ENCODE measurements at regions not wholly inside any gene's neighbourhood (a gene's known extent, or its start where the extent isn't known, plus 50 kb on each side); places are given as distances from the start of the nearest gene placed in this dataset.

GRCh38 chr10:107930037-107930436, 765.5 kb upstream of the SORCS1 start:
- Histone ChIP-seq H3K4me2 (ENCODE audit: low read length) (no peak overlapping the region), H3K4me1 (ENCODE audit: insufficient read depth, low read length) (no peaks in the 10 kb centered on the region), H2AFZ (ENCODE audit: low read length) (no peak overlapping the region), H3F3A (ENCODE audit: low read length, unreplicated experiment) (no peaks in the 10 kb centered on the region), H3K9ac (ENCODE audit: low read length) (no peak overlapping the region), H3K27me3 (ENCODE audit: low read length) (no peaks in the 10 kb centered on the region), H3K4me3 (ENCODE audit: low read length) (no peak overlapping the region), H3K79me2 (ENCODE audit: low read length) (no peaks in the 10 kb centered on the region), H3K36me3 (ENCODE audit: low read depth, low read length) (no peaks in the 10 kb centered on the region), H4K20me1 (ENCODE audit: low read length) (no peaks in the 10 kb centered on the region), H3K9me2 (replicated peaks; ENCODE audit: low read length) (no peaks in the 10 kb centered on the region), H3K9me3 (ENCODE audit: low read length) (no peaks in the 10 kb centered on the region), H3K27ac (ENCODE audit: low read length) (no peak overlapping the region)
- TF ChIP-seq CTCF (conservative IDR thresholded peaks at IDR 0.05; ENCODE audit: low read depth, low read length) = no peak
- no peak for TF ChIP-seq EZH2 (IDR thresholded peaks at IDR 0.05; ENCODE audit: low read length, unreplicated experiment)
- no peak for TF ChIP-seq EZH2phosphoT487 (IDR thresholded peaks at IDR 0.05; ENCODE audit: borderline replicate concordance, low read length)
- ATAC-seq (no peak), DNase-seq (no peak)
- BruUV-seq (replicated peaks) = no TSS peak
- ChIA-PET CTCF (no interaction called here), POLR2A (ENCODE audit: unreplicated experiment) (no interaction called here)
- intact Hi-C loops (cut with micrococcal nuclease) = loop anchor here (5.0 kb wide), 1 partner anchor 272 kb away; no protein-coding TSS in a partner anchor

GRCh38 chr10:107924458-107924857, 760.0 kb upstream of the SORCS1 start:
- intact Hi-C loops (cut with micrococcal nuclease) = no loop called here
- Histone ChIP-seq H3K27ac (ENCODE audit: low read length) (no peak overlapping the region), H3F3A (ENCODE audit: low read length, unreplicated experiment) (no peaks in the 10 kb centered on the region), H3K4me2 (ENCODE audit: low read length) (peak overlapping the region; percentile 74), H3K4me1 (ENCODE audit: insufficient read depth, low read length) (peaks cover 4% of the 10 kb centered on the region; the same call in 1 of the 2 replicates), H3K79me2 (ENCODE audit: low read length) (no peaks in the 10 kb centered on the region), H3K9me2 (replicated peaks; ENCODE audit: low read length) (no peaks in the 10 kb centered on the region), H3K9me3 (ENCODE audit: low read length) (no peaks in the 10 kb centered on the region), H3K27me3 (ENCODE audit: low read length) (no peaks in the 10 kb centered on the region), H4K20me1 (ENCODE audit: low read length) (no peaks in the 10 kb centered on the region), H3K4me3 (ENCODE audit: low read length) (peak overlapping the region; percentile 28; the same call in 1 of the 2 replicates), H3K36me3 (ENCODE audit: low read depth, low read length) (no peaks in the 10 kb centered on the region), H3K9ac (ENCODE audit: low read length) (no peak overlapping the region), H2AFZ (ENCODE audit: low read length) (peak overlapping the region; percentile 64)
- TF ChIP-seq EZH2phosphoT487 (IDR thresholded peaks at IDR 0.05; ENCODE audit: borderline replicate concordance, low read length) = no peak
- no peak for TF ChIP-seq CTCF (conservative IDR thresholded peaks at IDR 0.05; ENCODE audit: low read depth, low read length)
- TF ChIP-seq EZH2 (IDR thresholded peaks at IDR 0.05; ENCODE audit: low read length, unreplicated experiment) = no peak
- ChIA-PET CTCF (no interaction called here), POLR2A (ENCODE audit: unreplicated experiment) (no interaction called here)
- BruUV-seq (replicated peaks) = no TSS peak
- ATAC-seq = peak; percentile 53
- peak; percentile 47 for DNase-seq

- ATAC-seq = no peak
- no peaks in the 10 kb centered on the region for H3K9me2 ChIP-seq (replicated peaks; ENCODE audit: low read length)
- no peaks in the 10 kb centered on the region for H3K27me3 ChIP-seq (ENCODE audit: low read length)
- no peaks in the 10 kb centered on the region for H3F3A ChIP-seq (ENCODE audit: low read length, unreplicated experiment)
- peaks cover 8% of the 10 kb centered on the region; the same call in 1 of the 2 replicates for H3K4me1 ChIP-seq (ENCODE audit: insufficient read depth, low read length)
- POLR2A ChIA-PET (ENCODE audit: unreplicated experiment) = no interaction called here
- BruUV-seq (replicated peaks) = no TSS peak
- no peaks in the 10 kb centered on the region for H3K79me2 ChIP-seq (ENCODE audit: low read length)
- no peaks in the 10 kb centered on the region for H3K36me3 ChIP-seq (ENCODE audit: low read depth, low read length)
- intact Hi-C loops (cut with micrococcal nuclease) = no loop called here
- no peak overlapping the region for H2AFZ ChIP-seq (ENCODE audit: low read length)
- no peaks in the 10 kb centered on the region for H4K20me1 ChIP-seq (ENCODE audit: low read length)
- no peak overlapping the region for H3K9ac ChIP-seq (ENCODE audit: low read length)
- TF ChIP-seq EZH2phosphoT487 (IDR thresholded peaks at IDR 0.05; ENCODE audit: borderline replicate concordance, low read length) = no peak
- no peak for TF ChIP-seq CTCF (conservative IDR thresholded peaks at IDR 0.05; ENCODE audit: low read depth, low read length)
- TF ChIP-seq EZH2 (IDR thresholded peaks at IDR 0.05; ENCODE audit: low read length, unreplicated experiment) = no peak
- no peak for DNase-seq
- no peaks in the 10 kb centered on the region for H3K9me3 ChIP-seq (ENCODE audit: low read length)
- no peak overlapping the region for H3K4me2 ChIP-seq (ENCODE audit: low read length)
- CTCF ChIA-PET = no interaction called here
- no peak overlapping the region for H3K4me3 ChIP-seq (ENCODE audit: low read length)
- no peak overlapping the region for H3K27ac ChIP-seq (ENCODE audit: low read length)
These were observed 755.2 kb upstream of the SORCS1 start for GRCh38 chr10:107919626-107920235.
